GM18526 (cell line): ENCODE measurements at regions not wholly inside any gene's neighbourhood (a gene's known extent, or its start where the extent isn't known, plus 50 kb on each side); places are given as distances from the start of the nearest gene placed in this dataset.

Experiments
- POLR2A ChIP-seq: IDR thresholded peaks from 3 replicates; pipeline ENCODE4 v1.6.1; 2011; ENCODE audit not compliant: insufficient read length; ENCODE audit errors: extremely low read depth

DNA sequence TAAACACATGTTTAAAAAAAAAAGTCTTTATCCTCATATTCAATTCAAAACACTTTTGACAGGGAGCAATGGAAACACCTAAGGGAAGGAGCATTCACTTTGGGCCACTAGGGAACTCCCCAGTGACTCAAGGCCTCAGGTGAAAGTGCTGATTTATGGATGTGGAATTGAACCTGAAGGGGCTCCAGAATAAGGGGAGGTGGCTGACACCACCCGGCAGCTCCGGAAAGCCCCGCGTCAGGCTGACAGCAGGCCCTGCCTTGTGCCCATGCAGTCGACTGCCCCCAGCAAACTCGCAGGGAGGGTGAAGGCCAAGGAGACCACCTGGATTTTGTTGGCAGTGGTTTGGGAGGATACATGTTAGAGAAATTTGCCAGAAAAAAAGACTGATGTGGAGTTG, 275.3 kb upstream of the NCKAP5 start:
- no peak for TF ChIP-seq POLR2A

DNA sequence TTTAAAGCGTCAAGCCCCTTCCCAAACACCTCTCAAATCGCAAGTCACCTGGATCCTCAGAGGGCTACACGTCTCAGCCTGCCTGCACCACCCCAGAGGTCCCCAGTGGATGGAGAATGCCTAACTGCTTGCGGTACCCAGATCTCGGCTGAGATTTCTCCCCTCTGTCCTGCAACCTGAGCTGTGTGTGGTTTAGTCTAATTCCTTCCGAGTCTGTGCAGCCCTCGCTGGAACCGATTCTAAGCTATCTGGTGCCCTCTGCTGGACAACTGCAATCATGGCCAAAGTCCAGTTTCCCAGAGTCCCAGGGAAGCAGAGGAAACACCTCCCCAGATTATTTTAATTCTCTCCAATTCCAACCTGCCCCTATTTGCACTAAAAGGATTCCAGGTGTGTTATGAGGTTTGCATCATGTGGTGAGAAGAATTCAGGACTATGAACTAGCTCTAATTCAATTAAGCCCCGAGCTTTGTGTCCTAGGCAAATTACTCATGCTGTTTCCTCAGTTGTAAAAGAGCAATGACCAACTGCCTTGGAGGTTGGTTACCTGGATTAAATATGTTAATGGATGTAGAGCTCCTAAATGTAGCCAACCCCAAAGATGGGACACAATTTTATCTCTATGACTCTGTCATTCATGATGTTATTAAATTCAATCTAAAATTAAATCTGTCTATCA, 276.1 kb upstream of the NCKAP5 start:
- no peak for TF ChIP-seq POLR2A

DNA sequence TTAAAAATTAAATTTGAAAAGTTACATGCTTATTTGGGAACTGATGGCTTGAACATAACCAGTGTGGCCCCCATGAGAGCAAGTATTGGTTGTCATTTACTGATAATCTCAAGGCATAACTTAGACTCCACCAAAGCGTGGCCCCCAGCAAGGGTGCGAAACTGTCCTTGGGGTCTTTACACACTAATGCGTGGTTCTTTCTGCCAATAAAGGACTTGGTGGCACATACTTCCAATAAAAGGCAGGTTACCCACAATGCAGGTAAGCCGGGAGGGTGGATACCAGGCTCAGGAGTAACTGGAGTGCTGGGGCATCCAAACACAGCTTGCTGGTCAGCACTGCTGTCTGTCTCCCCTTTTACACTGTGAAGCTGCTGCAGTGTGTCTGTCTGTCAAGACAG, 278.2 kb upstream of the NCKAP5 start:
- no peak for TF ChIP-seq POLR2A

DNA sequence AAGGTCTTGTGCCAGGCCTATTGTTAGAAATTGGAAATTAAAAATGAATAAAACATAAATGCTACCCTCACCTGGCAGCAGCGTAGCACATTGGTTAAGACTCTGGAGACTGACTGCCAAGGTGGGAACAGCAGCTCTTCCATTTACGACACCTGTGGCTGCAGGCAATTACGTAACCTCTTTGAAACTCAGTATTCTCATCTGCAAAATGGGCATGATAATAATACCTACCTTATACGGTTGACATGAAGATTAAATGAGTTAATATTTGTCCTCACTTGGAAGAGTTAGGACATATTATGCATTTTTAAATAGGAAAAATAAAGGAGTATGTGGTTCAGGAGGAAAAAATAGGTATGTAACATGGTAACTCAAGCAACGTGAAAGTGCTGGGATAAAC, 279.3 kb upstream of the NCKAP5 start:
- TF ChIP-seq POLR2A: no peak

DNA sequence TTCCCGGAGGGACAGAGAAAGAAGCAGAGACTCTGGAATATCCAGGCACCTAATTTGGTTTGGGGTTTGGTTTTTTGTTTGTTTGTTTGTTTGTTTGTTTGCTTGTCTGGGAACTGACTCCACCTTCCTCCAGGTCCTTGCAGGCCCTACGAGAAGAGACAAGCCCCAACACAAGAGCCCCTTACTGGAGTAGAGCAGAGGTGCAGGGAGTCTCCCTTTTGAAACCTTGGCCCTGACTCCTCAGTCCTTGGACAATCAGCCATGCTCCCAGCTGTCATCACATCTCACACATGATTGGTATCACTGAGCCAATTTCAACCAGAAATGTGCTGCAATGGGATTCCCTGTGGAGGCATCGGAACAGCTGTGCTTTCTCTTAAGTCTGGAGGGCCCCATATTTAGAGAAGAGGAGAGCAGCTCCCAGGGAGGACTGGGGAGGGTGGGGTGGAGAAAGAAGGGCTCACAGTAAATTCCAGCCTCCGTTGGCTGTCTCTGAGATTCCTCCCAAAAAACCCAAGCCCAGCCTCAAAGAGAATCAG, 279.9 kb upstream of the NCKAP5 start:
- no peak for TF ChIP-seq POLR2A

DNA sequence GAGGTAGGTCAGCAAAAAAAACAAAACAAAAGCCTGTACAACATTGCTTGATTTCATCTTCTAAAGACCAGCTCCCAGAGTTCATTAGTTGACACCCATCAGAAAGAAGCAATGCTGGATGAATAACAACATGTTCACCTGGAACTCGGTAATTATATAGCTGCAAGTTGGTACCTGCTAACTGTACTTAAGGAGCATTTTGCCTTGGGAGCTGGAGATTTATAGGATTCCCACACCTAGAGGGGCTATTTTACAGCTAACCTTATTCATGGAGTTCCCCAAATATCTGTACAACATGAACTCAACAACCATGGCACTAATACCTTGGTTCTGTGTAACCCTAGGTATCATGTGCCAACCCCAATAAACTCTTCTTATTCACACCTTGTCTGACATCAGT, 281.1 kb upstream of the NCKAP5 start:
- TF ChIP-seq POLR2A: no peak

DNA sequence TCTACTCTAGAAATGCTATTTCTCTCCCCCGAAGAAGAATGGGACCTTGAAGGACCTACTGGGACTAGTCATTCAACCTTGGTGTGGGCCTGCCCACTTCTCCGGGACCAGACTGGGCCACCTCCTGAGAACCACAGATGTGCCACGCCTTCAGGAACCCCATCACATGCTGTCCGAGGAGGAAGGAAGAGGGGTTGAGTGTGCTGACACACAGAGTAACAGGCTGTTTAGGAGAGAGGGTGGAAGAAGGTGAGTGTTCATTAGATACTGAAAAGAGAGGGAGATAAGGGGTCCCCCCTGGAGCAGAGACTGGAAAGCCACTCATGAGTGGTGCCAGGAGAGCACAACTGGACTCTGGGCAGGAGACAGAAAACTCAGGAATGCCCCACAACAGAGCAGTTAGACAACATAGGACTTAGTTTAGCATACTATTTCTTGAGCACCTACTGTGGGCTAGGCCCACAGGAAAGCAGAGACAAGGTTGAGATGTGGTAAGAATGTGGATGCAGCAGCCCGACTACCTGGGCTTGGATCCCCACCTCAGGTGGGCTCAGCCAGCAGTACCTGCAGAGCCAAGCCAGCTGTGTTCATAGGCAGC, 286.4 kb upstream of the NCKAP5 start:
- no peak for TF ChIP-seq POLR2A

DNA sequence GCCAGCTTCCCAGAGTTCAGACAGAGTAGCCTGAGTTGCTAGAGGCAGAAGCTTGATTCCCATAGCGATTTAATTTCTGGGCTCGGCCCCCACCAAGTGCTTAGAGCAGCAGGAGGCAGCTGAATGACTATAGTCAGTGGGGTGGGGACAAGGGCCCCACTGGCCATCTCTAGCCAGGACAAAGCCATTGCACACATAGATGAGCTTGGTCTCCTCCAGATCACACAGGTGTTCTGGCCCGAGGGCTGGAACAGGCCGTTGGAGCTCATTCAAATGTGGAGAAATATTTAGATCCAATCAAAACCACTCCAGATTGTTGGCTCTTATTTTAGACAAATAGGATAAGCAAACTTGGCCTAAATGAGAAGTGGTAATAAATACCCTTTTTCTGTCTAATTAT, 287.3 kb upstream of the NCKAP5 start:
- no peak for TF ChIP-seq POLR2A

DNA sequence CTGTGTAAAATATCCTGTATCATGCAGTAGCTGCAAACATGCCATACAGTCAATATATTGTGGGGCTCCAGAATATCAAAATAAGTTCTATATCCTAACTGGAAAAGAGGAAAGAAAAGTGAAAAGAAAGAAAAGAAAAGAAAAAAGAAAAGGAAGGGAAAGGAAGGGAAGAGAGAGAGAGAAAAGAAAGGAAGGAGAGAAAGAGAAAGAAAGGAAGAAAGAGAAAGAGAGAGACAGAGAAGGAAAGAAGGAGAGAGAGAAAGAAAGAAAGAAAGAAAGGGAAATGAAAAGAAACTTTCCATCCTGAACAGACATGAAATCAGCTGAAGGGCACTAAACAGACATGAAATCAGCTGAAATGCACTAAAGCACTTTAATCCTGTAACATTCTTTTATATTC, 288.4 kb upstream of the NCKAP5 start:
- TF ChIP-seq POLR2A: no peak

DNA sequence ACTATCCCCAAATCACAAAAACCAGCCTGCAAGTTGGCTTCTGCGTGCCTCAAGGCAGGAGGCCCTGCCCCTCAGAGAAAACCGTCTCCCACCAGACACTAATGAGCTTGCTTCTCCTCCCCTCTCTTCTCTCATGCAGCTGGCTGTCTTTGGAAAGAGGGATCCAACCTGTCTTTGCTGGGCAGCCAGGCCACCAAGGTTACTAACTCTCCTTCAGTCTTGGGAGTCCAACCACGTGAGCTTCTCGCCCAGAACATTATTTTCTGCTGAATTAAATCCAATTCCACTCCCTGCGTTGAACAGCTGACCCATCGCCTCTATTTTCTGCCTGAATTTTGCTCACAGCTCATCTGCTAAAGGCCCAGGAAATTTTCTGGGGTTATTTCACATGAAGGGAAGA, 291.3 kb upstream of the NCKAP5 start:
- TF ChIP-seq POLR2A: no peak

DNA sequence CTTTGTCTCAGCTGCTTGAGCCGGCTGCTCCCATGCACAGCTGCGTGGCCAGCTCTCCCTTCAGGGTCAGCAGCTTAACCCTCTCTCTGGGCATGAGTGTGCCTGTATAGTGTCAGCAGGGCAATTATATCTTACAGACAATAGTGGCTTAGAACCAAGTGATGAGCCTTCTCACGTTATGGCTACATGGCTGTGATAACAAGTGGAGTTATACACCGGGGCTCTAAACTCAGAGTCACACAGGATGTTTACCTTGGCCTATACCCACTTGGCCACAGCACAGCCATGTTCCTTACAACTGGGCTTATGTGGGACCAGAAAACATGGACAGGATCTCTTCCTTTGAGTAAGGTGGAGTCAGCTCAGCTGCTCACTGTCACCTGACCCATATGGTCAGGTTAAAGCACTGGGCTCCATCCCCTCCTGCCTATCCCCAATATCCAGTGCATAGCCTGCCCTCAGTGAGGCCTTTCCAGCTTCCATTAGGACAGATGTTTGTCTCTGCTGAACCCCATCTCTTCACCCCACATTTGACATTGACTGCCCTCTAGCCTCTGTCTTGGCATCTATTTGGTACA, 294.2 kb upstream of the NCKAP5 start:
- TF ChIP-seq POLR2A: no peak

DNA sequence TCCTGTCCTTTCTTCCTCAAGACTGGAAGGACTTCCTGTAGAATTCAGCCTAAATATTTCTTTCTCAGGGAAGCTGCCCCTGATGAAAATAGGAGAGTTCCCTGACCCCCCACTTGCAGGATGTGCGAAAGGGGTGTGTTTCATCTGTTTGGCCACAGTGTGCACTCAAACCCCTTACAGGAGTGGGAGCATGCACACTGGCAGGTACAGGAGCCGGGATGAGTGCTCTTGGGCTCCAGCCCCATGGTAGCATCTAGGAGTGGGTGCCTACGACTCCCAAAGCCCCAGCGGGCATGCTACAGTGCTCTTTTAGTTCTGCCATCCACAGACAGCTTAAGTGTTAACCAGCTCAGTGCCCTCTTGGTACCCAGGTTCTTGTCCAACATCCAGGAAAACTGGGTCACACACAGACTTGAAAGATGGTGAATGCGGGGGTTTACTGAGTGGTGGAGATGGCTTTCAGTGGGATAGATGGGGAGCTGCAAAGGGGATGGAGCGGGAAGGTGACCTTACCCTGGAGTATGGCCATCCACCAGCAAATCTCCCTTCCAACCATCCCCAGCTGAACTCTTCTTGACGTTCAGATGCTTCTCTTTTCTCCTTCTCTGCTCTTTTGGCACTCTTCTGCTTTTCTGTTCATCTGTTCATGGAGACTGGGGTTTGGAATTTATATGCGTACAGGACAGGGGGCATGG, 295.0 kb upstream of the NCKAP5 start:
- TF ChIP-seq POLR2A: no peak

DNA sequence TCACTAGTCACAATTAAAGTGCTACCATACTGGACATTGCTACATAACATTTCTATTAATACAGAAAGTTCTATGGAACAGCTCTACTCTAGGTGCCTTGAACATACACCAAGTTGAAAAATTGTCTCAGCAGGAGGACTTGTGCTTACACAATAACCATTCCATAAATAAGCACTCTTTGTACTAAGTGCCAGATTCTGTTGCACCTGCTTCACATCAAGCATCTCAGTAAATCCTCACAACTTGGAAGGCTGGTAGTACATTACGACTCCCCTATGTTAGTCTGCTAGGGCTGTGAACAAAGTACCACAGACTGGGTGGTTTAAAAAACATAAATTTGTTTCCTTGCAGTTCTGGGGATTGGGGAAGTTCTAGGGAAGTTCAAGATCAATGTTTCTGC, 296.9 kb upstream of the NCKAP5 start:
- no peak for TF ChIP-seq POLR2A

DNA sequence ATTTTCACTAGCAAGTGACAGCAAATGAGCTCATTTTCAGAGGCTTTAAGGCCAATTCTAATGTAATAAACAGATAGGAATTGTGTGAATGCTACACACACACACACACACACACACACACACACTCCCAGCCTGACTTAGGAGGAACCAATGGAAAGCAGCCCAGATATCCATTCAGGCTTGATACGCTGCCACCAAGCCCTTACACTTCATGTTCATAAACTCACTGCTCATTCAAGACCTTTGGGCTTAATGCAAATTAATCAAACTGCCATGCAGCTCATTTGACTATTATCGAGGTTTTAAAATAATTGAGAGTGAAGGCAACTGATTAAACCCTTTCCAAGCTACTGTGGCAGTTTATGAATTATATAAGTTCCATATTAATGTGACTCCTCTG, 298.9 kb upstream of the NCKAP5 start:
- no peak for TF ChIP-seq POLR2A

DNA sequence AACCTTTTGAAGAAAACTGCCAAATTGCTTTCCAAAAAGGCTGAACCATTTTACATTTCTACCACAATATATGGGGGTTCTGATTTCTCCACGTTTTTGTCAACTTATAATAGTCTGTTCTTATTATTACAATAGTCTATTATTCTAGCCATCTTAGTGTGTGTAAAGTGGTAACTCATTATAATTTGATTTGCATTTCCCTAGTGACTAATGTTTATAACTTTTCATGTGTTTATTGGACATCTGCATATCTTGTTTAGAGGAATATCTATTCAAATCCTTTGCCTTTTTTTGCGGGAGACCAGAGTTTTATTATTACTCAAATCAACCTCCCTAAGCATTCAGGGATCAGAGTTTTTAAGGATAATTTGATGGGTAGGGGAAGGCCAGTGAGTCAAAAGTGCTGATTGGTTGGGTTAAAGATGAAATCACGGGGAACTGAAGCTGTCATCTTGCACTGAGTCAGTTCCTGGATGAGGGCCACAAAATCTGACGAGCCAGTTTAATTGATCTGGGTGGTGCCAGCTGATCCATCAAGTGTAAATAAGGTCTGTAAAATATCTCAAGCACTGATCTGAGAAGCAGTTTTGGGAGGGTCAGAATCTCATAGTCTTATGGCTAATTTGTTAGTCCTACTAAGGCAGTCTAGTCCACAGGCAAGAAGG, 303.4 kb upstream of the NCKAP5 start:
- TF ChIP-seq POLR2A: no peak
